GM12892 (cell line): ENCODE measurements at regions not wholly inside any gene's neighbourhood (a gene's known extent, or its start where the extent isn't known, plus 50 kb on each side); places are given as distances from the start of the nearest gene placed in this dataset.

Source experiments
- POLR2A ChIP-seq: IDR thresholded peaks from 2 replicates; pipeline ENCODE4 v1.6.1; 2011; ENCODE audit warnings: low read depth, low read length, control low read depth
- POLR2AphosphoS5 ChIP-seq: IDR thresholded peaks from 2 replicates; pipeline ENCODE4 v1.6.1; 2011; ENCODE audit warnings: low read depth, low read length, control low read depth

DNA sequence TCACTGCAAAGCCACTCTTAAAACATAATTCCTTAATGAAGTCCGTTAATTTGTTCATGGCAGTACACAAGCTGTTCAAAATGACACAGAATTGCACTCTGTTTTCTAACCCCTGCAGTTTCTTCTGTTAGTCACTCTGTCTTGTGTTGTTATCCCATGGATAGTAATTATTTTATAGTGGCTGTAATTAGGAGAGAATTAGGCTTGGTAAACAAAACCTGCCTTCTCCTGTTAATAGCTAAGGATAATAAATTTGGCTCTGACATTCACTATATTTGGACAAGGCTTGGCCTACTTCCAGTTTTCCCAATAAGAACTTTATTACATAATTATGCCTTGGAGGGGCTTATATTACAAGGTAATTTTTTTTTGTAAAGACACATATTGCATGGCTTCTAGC, 330.3 kb upstream of the FIGN start:
- TF ChIP-seq POLR2A (no peak), POLR2AphosphoS5 (no peak)
